22Rv1 (cell line): ENCODE measurements at regions not wholly inside any gene's neighbourhood (a gene's known extent, or its start where the extent isn't known, plus 50 kb on each side); places are given as distances from the start of the nearest gene placed in this dataset.

Experiments used
- ZFX ChIP-seq: fragments of 450-650 bp; IDR thresholded peaks from 2 replicates; pipeline ENCODE4 v1.6.1; 2017; ENCODE audit warnings: antibody characterized with exemption, borderline replicate concordance
- TF ChIP-seq, protein P1 (sequence below): fragments of 450-650 bp; IDR thresholded peaks from 2 replicates; pipeline ENCODE4 v1.5.1; 2017; ENCODE audit warnings: mild to moderate bottlenecking

DNA sequence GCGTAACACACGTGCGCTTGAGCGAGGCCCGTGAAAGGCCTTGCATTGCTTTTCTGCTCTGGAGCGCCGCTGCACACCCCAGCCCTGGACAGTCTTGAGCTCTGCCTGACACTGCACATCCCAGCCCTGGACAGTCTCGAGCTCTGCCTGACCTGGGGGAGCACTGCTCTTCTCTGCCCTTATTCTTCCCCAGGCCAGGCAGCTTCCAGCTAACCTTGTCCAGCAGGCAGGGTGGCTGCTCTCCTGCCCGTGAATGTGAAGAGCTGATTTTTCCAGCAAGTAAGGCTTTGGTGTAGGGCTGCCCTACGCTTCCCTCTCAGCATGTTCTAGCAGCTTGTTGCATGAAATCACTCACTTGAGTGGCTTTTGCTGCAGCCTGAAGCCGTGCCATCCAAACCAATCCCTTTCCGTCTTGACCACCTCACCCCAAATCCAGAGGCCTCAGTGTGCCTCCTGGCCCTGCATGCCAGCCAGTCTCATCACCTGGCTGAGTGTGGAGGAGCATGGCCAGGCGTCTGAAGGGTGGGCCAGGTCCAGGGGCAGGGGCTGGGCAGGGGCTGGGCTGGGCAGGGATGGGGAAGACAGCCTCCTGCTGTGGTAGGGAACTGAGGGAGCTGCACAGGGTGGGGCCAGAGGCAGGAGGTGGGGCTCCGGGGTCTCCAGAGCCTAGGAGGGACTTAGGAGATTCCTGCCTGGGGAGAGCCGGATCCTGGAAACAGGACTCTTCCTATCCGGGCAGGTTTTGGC is 89.5 kb upstream of the B3GAT1 start:
- TF ChIP-seq, protein P1, sequence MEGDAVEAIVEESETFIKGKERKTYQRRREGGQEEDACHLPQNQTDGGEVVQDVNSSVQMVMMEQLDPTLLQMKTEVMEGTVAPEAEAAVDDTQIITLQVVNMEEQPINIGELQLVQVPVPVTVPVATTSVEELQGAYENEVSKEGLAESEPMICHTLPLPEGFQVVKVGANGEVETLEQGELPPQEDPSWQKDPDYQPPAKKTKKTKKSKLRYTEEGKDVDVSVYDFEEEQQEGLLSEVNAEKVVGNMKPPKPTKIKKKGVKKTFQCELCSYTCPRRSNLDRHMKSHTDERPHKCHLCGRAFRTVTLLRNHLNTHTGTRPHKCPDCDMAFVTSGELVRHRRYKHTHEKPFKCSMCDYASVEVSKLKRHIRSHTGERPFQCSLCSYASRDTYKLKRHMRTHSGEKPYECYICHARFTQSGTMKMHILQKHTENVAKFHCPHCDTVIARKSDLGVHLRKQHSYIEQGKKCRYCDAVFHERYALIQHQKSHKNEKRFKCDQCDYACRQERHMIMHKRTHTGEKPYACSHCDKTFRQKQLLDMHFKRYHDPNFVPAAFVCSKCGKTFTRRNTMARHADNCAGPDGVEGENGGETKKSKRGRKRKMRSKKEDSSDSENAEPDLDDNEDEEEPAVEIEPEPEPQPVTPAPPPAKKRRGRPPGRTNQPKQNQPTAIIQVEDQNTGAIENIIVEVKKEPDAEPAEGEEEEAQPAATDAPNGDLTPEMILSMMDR = no peak
- no peak for TF ChIP-seq ZFX
